GM04503 (cell line): ENCODE measurements at regions not wholly inside any gene's neighbourhood (a gene's known extent, or its start where the extent isn't known, plus 50 kb on each side); places are given as distances from the start of the nearest gene placed in this dataset.

Source experiments
- DNase-seq: peaks from one replicate; pipeline ENCODE4 v3.0.0-alpha.2; 2012; ENCODE audit warnings: low read depth

DNA sequence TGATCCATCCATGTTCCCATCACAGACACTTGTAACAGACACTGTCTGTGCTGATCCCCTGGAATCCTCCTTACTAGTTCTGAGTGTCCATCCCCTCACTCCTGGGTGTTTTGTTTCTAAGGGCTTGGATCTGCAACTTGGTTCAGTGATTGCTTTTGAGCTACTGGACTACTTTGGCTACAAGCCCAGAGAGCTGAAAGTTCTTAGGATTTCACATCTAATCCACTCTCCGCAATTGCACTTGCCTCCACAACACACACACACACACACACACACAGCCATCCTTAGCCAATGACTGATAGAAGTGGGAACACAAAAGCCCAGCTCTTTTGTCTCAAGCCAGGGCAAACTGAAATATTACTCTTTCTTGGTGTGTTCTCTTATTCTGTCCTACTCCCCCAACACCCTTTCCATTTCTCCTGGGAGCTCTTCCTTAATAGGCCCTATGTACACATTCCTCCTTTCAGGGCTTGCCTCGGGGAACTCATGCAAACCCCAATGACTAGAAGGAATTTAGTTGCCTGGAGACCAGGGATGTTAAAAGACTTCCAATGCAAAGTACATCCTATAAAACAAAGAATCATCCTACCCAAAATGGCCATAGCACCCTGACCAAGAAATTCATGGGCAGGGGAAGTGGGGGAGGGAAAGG lies 206.1 kb upstream of the UBE2E2 start:
- no peak for DNase-seq

DNA sequence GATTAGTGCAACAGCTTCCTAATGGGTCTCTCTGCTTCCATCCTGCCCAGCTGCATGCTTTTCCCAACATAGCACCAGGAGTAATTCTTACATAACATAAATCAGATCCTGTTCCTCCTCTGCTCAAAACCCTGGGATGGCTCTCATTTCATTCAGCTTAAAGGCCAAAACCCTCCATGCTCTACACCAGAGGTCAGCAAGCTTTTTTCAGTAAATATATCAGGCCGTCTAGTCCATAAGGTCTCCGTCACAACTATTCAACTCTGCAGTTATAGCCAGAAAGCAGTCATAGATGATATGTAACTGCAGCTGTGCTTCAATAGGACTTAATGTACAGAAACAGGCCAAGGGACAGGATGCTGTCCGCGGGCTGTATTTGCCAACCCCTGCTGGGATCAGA lies 202.8 kb upstream of the UBE2E2 start:
- DNase-seq, result no peak

DNA sequence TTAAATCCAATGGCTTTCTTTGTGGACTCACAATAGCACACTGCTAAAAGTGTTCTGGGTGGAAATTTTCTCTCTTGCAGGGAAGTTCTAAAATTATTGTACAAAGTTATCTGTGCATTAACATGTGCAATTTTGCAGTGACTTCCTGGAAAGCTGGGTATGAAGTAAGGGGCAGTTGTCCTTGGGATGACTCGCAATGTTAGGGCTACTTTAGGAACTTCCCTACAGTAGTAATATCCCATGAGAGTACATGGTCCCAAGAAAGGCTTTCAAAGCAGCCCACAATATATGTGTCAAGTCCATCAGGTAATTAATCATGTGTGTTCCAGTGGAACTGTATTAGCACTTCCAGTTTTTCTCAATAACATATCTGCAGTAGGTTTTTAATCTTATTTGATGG lies 201.0 kb upstream of the UBE2E2 start:
- no peak for DNase-seq

DNA sequence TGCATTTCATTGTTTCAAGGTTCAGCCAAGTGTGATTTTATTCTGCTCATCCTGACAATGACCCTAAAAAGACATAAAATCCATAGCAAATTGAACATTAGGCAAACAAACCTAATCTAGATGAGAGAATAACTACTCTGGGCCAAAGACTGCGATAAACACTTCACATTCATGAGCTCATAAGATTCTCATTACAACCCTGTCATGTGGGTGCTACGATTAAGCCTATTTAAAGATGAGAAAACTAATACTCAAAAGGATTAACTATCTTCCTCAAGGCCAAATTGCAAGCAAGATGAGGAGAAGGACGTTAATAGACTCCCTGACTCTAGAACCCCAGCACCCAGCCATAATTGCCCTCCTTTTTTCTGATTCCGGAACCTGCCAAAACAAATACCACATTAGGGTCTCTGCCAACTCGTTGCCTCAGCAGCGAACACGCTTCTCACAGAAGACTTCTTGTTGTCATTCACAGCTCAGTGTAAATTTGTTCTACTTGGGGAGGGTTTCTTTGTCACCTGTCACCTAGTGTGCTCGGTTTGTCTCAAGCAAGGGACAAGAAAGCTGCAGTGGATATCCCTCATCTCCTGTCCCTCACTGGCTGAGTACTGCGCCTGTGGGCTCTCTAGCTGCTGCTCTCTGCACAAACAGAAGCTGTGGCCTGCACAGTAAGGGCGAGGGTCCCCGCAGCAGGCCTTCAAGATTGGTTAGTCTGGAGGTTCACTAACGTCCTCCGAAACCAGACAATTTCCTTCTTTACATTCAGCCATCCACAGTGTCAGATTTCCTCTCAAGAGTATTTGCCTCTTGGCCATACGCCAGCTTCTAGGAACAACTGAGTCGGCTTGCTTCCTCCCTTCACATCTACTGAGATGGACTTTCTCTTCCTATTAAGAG lies 200.0 kb upstream of the UBE2E2 start:
- DNase-seq, result no peak

DNA sequence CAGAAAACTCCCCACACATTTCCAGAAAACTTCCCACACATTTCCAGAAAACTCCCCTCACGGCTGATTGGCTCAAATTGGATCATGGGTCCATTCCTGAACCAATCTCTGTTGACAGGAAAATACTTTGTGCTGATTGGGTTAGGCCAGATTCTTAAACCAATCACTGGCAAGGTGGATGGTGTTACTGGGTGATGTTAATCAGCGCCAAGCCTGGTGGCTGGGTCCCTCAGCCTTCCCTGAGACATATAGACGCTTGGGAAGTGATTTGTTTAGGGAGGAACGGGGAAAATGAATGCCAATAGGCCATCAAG lies 199.4 kb upstream of the UBE2E2 start:
- no peak for DNase-seq

DNA sequence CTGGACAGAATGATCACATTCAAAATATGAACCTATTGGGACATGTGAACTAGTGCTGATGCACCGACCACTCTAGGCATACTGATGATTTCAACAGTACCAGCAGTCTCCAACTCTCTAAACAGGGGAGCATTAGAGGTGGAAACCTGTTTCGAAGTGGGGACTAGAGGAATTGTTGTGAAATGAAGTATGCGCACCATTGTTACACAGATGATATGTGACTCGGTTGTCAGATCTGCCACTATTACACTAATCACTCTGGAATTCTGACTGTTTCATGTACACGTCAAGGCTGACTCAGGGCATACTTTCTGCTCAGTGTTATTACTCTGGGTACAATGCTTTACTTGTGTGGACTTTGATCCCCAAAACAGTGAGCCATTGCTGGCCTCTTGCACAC lies 198.2 kb upstream of the UBE2E2 start:
- peak; percentile 27 for DNase-seq

DNA sequence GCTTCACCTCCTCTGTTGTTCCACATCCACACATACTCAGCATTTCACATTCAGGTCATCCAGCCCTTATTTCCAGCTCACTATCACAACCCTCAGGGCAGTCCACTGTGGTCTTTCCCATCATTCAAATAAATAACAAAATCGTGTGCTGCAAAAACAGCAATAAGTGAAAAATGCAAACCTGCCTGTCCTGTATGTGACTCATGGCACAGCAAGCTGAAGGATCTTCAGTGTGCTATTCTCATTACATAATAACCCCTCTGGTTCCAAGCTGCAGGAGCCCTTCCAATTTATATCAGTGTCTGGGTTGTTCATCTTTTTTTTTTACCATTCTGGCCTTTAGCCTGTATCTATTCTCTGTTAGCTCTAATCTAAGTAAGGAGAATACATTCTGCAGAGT lies 185.3 kb upstream of the UBE2E2 start:
- peak; percentile 43 for DNase-seq

DNA sequence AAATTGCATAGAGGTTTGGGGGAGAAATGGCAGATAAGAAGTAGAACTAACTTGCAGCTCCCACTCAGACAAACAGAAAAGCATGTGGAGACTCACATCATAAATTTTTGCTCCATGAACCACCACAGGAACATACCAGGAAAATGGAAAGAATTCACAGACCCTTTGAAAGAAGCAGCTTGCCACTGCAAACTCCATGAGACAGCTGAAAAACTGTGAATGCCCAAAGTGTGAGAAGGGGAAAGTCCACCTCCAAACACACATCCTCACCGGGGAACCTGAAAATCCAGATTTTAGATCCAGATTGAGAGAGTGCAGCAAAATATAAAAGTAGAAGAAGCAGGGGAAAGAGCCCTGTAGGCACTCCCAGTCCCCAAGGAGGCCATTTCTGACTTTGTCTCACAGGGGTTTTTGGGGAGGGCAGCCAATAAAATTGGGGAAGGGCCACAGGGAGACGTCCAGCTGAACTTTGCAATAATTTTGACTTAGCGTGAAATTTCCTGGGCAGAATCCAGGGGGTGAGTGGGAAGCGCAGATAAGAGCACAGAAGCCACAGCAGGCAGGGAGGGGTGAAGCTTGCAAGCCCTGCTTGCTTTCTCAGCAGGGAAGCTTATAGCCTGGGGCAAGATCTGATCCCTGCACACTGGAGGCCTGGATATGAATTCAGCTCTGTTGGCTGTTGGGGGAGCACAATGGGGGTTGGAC lies 183.4 kb upstream of the UBE2E2 start:
- no peak for DNase-seq

DNA sequence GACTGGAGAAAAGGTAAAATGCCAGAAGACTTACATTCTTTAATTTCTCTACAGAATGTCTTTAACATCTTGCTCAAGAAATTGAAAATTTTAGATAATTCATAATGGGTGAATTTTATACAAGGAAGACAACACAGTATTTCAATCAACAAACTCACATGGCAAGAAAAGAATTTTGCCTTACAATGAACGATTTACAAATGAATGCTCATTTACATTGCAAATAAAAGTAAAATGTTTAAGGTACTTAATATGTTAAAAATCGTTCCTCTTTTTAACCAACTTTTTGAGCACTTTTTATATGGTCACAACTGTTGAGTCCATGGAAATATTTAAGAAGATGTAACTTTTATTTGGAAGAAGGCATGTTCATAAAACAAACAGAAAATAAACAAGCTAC lies 174.8 kb upstream of the UBE2E2 start:
- DNase-seq, result no peak

DNA sequence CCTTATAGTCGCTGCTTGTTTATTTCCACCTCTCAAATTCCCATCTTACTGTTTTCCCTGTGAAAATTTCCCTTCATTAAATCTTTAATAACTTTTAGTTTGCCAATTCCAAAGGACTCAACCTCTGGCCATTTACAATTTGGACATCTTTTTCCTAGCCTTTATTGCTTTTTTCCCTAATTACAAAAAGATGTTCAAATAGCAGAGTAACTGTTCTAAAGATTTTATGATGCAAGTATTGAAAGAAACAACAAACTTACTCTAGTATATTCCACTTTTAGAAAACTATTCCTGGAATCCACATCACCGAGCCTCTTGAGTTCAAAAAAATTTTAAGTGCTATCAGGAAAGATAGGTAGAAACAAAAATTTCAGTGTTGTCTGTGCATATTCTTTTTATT lies 174.1 kb upstream of the UBE2E2 start:
- DNase-seq, result no peak

DNA sequence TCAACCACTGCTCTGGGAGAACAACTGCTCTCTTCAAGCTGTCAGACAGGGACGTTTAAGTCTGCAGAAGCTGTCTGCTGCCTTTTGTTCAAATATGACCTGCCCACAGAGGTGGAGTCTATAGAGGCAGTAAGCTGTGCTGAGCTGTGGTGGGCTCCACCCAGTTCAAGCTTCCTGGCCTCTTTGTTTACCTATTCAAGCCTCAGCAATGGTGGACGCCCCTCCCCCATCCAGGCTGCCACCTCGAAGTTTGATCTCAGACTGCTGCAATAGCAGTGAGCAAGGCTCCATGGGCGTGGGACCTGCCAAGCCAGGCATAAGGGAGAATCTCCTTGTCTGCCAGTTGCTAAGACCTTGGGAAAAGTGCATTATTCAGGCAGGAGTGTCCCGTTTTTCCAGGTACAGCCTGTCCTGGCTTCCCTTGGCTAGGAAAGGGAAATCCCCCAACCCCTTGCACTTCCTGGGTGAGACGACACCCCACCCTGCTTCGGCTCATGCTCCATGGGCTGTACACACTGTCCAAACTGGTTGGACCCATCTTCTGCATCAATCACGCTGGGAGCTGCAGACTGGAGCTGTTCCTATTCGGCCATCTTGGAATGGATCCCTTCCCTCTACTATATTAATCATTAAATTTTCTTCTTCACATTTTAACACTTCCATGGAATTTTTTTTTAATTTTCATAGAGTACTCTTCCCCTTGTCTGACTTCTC lies 167.0 kb upstream of the UBE2E2 start:
- DNase-seq, result no peak

DNA sequence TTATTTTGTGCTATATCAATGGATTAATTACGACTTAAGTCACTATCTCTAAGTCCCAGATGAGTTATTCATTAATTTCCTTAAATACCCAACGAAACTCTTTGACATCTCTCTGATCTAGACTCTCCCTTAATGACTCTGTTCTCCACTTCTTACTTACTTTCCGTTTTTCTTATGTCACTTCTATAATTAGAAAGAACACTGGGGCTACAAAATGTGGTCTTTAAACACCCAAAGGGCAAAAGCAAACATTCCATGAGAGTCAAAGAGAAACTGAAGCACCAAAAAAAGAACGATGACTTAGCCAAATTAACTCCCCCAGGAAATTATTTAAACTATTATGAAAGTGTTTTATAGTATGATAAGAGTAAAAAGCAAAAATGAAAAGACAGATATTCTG lies 166.4 kb upstream of the UBE2E2 start:
- no peak for DNase-seq

DNA sequence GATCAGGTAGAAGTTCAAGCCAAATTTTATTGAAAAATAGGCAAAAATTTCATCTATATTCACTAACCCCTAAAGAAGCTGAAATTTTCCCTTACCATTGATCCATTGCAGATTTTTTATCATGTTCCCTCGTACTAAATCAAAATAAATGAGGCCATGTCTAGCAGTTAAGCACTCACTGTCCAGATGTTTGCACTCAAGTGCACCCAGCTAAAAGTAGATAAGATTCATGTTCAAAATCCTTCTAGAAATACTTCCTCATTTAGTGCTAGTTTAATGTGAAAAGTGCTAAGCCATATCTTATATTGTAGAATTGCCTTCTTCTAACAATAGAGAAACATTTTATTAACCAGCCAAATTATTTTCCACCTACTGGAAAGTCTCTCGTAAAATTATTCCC lies 164.7 kb upstream of the UBE2E2 start:
- DNase-seq, result no peak

DNA sequence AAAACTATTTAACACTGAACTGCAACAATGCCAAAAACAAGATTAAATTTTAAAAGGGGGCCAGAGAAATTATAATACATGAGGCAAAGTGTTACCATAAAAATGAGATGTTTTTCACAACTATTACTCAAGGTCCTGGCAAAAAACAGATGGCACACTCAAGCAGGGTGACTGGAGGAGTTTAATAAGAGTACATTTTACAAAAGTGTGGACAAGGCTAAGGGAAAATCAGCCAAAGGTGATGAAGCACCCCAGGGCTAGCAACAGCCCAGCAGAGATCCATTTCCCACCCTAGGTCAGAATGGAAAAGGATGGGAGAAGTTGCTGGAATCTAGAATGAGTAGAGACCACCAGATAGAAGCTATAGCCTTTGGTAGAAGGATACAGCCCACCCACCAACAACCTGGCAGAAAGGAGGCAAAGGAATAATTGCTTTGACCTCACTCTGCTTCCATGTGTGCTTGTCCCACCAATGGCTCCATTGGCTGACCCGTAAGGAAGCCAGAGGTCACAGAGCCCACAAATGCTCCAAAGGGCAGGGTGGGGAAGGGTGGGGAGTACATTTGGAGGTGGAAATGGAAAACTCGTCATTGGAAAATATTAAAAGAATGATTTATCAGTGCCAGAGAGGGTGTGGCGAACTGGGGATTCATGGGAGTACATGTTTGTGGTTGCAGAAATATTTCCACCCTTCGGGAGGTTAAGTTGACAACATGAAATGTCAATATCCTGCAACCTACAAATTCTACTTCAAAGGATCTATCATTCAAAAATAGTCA lies 161.0 kb upstream of the UBE2E2 start:
- no peak for DNase-seq

DNA sequence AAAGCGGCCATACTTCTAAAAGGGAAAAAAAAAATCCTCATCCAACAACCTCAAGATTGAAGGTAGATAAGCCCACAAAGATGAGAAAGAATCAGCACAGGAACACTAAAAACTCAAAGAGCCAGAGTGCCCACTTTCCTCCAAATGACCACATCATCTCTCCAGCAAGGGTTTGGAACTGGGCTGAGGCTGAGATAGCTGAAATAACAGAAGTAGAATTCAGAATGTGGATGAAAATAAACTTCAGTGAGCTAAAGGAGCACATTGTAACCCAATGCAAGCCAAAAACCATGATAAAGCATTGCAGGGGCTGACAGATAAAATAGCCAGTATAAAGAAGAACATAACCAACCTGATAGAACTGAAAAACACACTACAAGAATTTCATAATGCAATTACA lies 158.7 kb upstream of the UBE2E2 start:
- DNase-seq, result no peak

DNA sequence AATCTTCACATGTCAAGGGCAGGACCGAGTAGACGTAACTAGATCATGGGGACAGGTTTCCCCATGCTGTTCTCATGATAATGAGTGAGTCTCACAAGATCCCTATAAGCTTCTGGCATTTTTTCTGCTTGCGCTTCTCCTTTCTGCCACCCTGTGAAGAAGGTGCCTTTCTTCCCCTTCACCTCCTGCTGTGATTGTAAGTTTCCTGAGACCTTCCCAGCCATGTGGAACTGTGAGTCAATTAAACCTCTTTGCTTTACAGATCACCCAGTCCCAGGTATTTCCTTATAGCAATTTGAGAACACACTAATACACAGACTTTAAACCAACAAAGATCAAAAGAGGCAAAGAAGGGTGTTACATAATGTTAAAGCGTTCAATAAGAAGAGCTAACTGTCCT lies 156.6 kb upstream of the UBE2E2 start:
- DNase-seq, result no peak

DNA sequence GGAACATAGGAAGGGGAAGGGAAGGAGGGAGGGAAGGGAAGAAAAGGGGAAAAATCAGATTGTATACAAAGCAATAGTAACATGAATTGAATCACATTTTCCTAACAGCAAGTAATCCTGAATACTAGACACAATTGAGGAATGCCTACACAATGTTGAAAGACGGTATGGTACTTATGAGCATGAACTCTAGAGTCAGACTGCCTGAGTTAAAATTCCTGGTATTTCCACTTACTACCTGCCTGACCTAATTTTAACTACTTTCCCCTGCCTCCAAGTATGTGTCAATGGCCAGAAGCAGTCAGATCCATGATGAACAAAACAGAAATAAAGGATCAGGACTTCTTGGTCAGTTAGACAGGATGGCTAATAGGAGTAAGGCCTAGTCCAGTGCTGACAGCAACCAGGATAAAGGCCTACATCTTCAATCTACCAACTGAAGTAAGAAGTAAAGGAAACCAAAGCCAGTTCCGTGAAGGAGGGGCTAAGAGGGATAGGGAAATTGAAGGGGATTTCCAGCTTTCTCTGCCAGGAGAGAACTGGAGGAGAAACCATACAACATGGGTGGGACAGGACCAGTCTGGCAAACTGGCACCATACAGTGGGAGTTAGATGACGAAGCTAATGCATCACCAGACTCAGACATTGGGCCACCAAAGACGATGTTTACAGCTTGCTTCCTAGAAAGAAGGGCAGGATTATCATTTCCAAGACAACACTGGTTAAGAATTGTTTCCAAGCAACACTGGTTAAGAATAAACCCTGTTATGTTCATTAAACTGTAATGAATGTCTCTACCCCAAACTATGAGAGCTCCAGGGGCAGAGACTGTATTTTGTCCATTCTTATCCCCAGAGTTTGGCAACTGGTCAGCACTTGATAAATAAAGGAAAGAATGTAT lies 151.6 kb upstream of the UBE2E2 start:
- no peak for DNase-seq

DNA sequence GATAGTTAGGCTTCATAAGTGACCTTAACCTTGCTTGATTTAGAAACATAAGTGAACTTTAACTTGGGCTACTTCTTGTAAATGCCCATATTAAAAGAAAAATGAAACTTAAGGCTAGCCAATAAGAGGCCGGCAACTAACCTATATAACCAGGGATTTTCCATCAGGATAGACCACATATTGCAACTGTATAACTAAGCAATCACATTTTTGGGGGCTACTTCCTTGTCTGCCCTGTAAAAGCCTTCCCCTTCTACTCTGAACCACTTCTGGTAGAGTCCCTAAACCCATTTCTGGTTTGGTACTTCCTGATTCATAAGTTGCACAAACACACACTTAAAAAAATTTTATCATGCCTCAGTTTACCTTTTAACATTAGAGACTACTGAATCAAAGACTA lies 150.9 kb upstream of the UBE2E2 start:
- no peak for DNase-seq

DNA sequence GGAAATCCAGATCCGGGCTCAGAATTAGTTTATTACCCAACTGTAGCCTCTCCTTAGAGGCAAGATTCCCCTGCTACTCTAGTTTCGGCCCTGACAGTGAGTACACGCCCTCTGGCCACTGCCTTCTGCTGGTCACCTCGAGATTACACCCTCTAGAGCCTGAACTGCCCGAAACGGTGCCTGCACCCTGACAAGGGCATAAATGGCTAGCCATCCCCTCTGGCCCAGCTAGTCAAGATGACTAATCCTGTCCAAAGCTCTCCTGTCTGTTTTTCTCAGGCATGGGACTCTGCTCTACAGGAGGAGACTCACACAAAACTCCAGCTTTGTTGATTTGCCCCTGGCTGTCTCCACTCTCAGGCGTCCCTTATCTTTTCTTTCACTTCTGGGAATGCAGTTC lies 150.5 kb upstream of the UBE2E2 start:
- DNase-seq, result no peak

DNA sequence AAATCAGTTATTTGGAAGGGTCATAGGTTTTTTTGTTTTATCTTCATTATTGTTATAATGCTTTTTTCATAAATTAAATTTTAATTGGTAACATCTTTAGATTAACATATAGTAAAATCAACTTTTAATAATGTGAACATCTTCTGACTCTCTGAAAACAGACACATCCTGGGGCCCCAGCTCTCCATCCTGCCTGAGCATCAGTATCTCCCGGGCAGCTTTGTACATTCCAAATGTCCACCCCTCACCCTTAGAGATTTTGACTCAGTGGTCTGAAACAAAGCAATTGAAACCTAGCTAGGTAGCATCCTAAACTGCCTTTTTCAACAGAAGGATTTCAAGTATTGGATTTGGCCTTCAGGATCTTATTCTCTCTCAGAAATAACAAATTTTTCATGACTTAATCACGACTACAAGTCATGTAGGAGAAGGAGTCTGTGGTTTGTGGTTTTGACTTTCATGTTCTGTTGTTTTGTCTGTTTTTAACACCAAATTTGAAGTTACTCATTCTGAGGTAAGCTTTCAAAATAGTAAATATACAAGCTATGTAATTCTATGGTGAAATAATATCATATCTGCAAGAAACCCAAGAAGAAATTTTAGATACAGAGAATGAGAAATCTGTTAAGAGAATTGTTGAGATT lies 147.3 kb upstream of the UBE2E2 start:
- peak; percentile 67 for DNase-seq
